IMR-90 (cell line): ENCODE measurements at regions not wholly inside any gene's neighbourhood (a gene's known extent, or its start where the extent isn't known, plus 50 kb on each side); places are given as distances from the start of the nearest gene placed in this dataset.

Experiments used
- ATAC-seq: fragments of 200-7000 bp; cut with Tn5 transposase; 2 replicates; pipeline ENCODE4 v1.9.1; 2020; ENCODE audit warnings: low read depth, mild to moderate bottlenecking, moderate library complexity
- BruUV-seq: library from RNA; stranded (reverse); fragments of 400-500 nt; replicated peaks from 2 replicates; lab custom pipeline; 2021; lab: Mats Ljungman, UMichigan
- CTCF ChIA-PET: fragments of 300-600 bp; formaldehyde crosslinking; extraction: SDS; loops from one replicate; lab custom pipeline; 2021; ENCODE audit warnings: antibody characterized with exemption; lab: Yijun Ruan, JAX
- POLR2A ChIA-PET: fragments of 300-600 bp; sonication (Branson Sonifier 250); formaldehyde crosslinking; loops from one replicate; lab custom pipeline; 2022; ENCODE audit warnings: antibody characterized with exemption; ENCODE audit not compliant: unreplicated experiment; lab: Charles Lee
- DNase-seq: peaks from one replicate; pipeline ENCODE4 v3.0.0; 2013
- H2AFZ ChIP-seq: replicated peaks from 2 replicates; pipeline ENCODE3; 2013; ENCODE audit warnings: low read length, mild to moderate bottlenecking; ENCODE audit not compliant: poor library complexity
- H2AK5ac ChIP-seq: 2 replicates; pipeline ENCODE4 v1.6.1; 2013; ENCODE audit warnings: low read depth, low read length, inconsistent platforms
- H2AK9ac ChIP-seq: replicated peaks from 2 replicates; pipeline ENCODE3; 2013; ENCODE audit warnings: mild to moderate bottlenecking, low read depth, low read length, moderate library complexity; ENCODE audit not compliant: poor library complexity
- H2BK120ac ChIP-seq: 2 replicates; pipeline ENCODE4 v1.6.1; 2013; ENCODE audit warnings: low read depth, low read length, inconsistent platforms
- H2BK15ac ChIP-seq: 3 replicates; pipeline ENCODE4 v1.6.1; 2013; ENCODE audit warnings: low read depth, low read length, inconsistent platforms
- H2BK20ac ChIP-seq: 2 replicates; pipeline ENCODE4 v1.6.1; 2013; ENCODE audit warnings: low read depth, mild to moderate bottlenecking, inconsistent platforms, low read length, moderate library complexity
- H2BK5ac ChIP-seq: 2 replicates; pipeline ENCODE4 v1.6.1; 2013; ENCODE audit warnings: mild to moderate bottlenecking, low read depth, low read length, inconsistent platforms; ENCODE audit not compliant: poor library complexity, severe bottlenecking
- H3K14ac ChIP-seq: replicated peaks from 2 replicates; pipeline ENCODE4 v1.6.1; 2013; ENCODE audit warnings: low read depth, low read length, inconsistent platforms
- H3K18ac ChIP-seq: 2 replicates; pipeline ENCODE4 v1.6.1; 2013; ENCODE audit warnings: low read depth, low read length, control low read depth
- H3K23ac ChIP-seq: 2 replicates; pipeline ENCODE4 v1.6.1; 2013; ENCODE audit warnings: low read depth, low read length, inconsistent platforms
- H3K27ac ChIP-seq: 2 replicates; pipeline ENCODE4 v1.5.1; 2013; ENCODE audit warnings: mild to moderate bottlenecking, control low read depth, low read length; ENCODE audit not compliant: insufficient read depth
- H3K27me3 ChIP-seq: 2 replicates; pipeline ENCODE4 v1.6.1; 2013; ENCODE audit warnings: low read length; ENCODE audit not compliant: control insufficient read depth, insufficient read depth
- H3K36me3 ChIP-seq: 2 replicates; pipeline ENCODE4 v1.6.1; 2013; ENCODE audit warnings: low read length, mixed read lengths; ENCODE audit not compliant: control insufficient read depth, insufficient read depth
- H3K4ac ChIP-seq: 2 replicates; pipeline ENCODE4 v1.6.1; 2013; ENCODE audit warnings: low read depth, low read length, inconsistent platforms
- H3K4me1 ChIP-seq: 2 replicates; pipeline ENCODE4 v1.6.1; 2013; ENCODE audit warnings: low read length, mixed read lengths; ENCODE audit not compliant: control insufficient read depth, insufficient read depth
- H3K4me2 ChIP-seq: 2 replicates; pipeline ENCODE4 v1.6.1; 2013; ENCODE audit warnings: low read depth, mild to moderate bottlenecking, control low read depth, low read length, moderate library complexity
- H3K4me3 ChIP-seq: 2 replicates; pipeline ENCODE4 v1.5.1; 2013; ENCODE audit warnings: low read depth, mild to moderate bottlenecking, control low read depth, low read length, moderate library complexity; ENCODE audit not compliant: insufficient read depth
- H3K56ac ChIP-seq: 2 replicates; pipeline ENCODE4 v1.6.1; 2013; ENCODE audit warnings: low read length, inconsistent platforms; ENCODE audit not compliant: insufficient read depth; ENCODE audit errors: extremely low read depth
- H3K79me1 ChIP-seq, 2 experiments: 2 replicates each; pipeline ENCODE4 v1.6.1; 2013; ENCODE audit warnings: low read length in 2 of 2, inconsistent platforms in 1 of 2, low read depth in 1 of 2
- H3K9ac ChIP-seq: 2 replicates; pipeline ENCODE4 v1.6.1; 2013; ENCODE audit warnings: low read depth, low read length, control low read depth
- H3K9me1 ChIP-seq: 2 replicates; pipeline ENCODE4 v1.6.1; 2013; ENCODE audit warnings: low read length, inconsistent platforms; ENCODE audit not compliant: insufficient read depth
- H3K9me3 ChIP-seq: 2 replicates; pipeline ENCODE4 v1.6.1; 2013; ENCODE audit warnings: low read length; ENCODE audit not compliant: control insufficient read depth, insufficient read depth
- H4K20me1 ChIP-seq: 2 replicates; pipeline ENCODE4 v1.6.1; 2013; ENCODE audit warnings: low read length, inconsistent platforms; ENCODE audit not compliant: insufficient read depth
- H4K5ac ChIP-seq: 2 replicates; pipeline ENCODE4 v1.6.1; 2013; ENCODE audit warnings: mild to moderate bottlenecking, low read depth, low read length, control low read depth
- H4K8ac ChIP-seq, 2 experiments: 2 replicates each; pipeline ENCODE4 v1.6.1; 2013; ENCODE audit warnings: low read depth in 2 of 2, low read length in 2 of 2, control low read depth in 1 of 2, inconsistent platforms in 1 of 2
- H4K91ac ChIP-seq: 2 replicates; pipeline ENCODE4 v1.6.1; 2013; ENCODE audit warnings: low read depth, low read length, inconsistent platforms; ENCODE audit not compliant: insufficient read depth
- BHLHE40 ChIP-seq: fragments of 150-350 bp; IDR thresholded peaks from 2 replicates; pipeline ENCODE4 v1.6.1; 2016; ENCODE audit warnings: mild to moderate bottlenecking, low read depth, low read length
- CEBPB ChIP-seq: IDR thresholded peaks from 2 replicates; pipeline ENCODE4 v1.6.1; 2012; ENCODE audit warnings: low read depth, low read length, improper control_type of control experiment
- ELK1 ChIP-seq: fragments of 150-350 bp; IDR thresholded peaks from 2 replicates; pipeline ENCODE4 v1.6.1; 2016; ENCODE audit warnings: low read depth, mild to moderate bottlenecking, low read length, moderate library complexity, borderline replicate concordance
- MAFK ChIP-seq: IDR thresholded peaks from 2 replicates; pipeline ENCODE4 v1.6.1; 2012; ENCODE audit warnings: low read depth, low read length, improper control_type of control experiment
- MAZ ChIP-seq: IDR thresholded peaks from 2 replicates; pipeline ENCODE4 v1.6.1; 2012; ENCODE audit warnings: low read depth, mild to moderate bottlenecking, low read length, improper control_type of control experiment, moderate library complexity, borderline replicate concordance
- MXI1 ChIP-seq: IDR thresholded peaks from 2 replicates; pipeline ENCODE4 v1.6.1; 2012; ENCODE audit warnings: low read depth, mild to moderate bottlenecking, low read length, moderate library complexity, borderline replicate concordance
- NFE2L2 ChIP-seq: fragments of 150-350 bp; IDR thresholded peaks from 2 replicates; pipeline ENCODE4 v1.6.1; 2016; ENCODE audit warnings: low read depth, mild to moderate bottlenecking, low read length
- POLR2A ChIP-seq: IDR thresholded peaks from 2 replicates; pipeline ENCODE4 v1.6.1; 2012; ENCODE audit warnings: mild to moderate bottlenecking, low read depth, low read length
- RAD21 ChIP-seq: IDR thresholded peaks from 2 replicates; pipeline ENCODE4 v1.6.1; 2012; ENCODE audit warnings: low read length, improper control_type of control experiment
- RCOR1 ChIP-seq: IDR thresholded peaks from 2 replicates; pipeline ENCODE4 v1.6.1; 2012; ENCODE audit warnings: mild to moderate bottlenecking, low read length, improper control_type of control experiment; ENCODE audit not compliant: insufficient replicate concordance
- RFX5 ChIP-seq: IDR thresholded peaks from 2 replicates; pipeline ENCODE4 v1.8.0; 2012; ENCODE audit warnings: low read depth, mild to moderate bottlenecking, low read length, moderate library complexity
- SMC3 ChIP-seq: fragments of 150-350 bp; IDR thresholded peaks from 2 replicates; pipeline ENCODE4 v1.6.1; 2016; ENCODE audit warnings: low read depth, mild to moderate bottlenecking, antibody characterized with exemption, low read length, moderate library complexity
- WGBS, 2 experiments: methylation state at CpG; one replicate each; pipeline versions ENCODE4 v1.1.5 to v1.1.7; 2013; ENCODE audit warnings: missing lambda C conversion rate in 2 of 2; ENCODE audit not compliant: insufficient read length in 1 of 2; ENCODE audit errors: extremely low coverage in 2 of 2; 5-methylcytosine and 5-hydroxymethylcytosine counted together
- dilution Hi-C: fragments of 300-500 bp; cut with HindIII; formaldehyde crosslinking; loops from one replicate; pipeline ENCODE4 v1.14.3; 2018; ENCODE audit warnings: low sequenced_read_pairs; ENCODE audit not compliant: unreplicated experiment
- in situ Hi-C: fragments of 300-500 bp; cut with MboI; formaldehyde crosslinking; loops from 3 replicates; pipeline ENCODE4 v1.14.3; 2019; ENCODE audit warnings: low sequenced_read_pairs, inconsistent platforms, mixed read lengths
- intact Hi-C: fragments of 100-400 bp; cut with micrococcal nuclease; formaldehyde crosslinking; loops from 2 replicates; pipeline ENCODE4 v1.10.0; 2022
- TF ChIP-seq, protein P1 (sequence below): conservative IDR thresholded peaks from 2 replicates; pipeline ENCODE4 v1.5.1; 2012; ENCODE audit warnings: mild to moderate bottlenecking, low read depth, low read length, improper control_type of control experiment

GRCh38 chrX:1918780-1919179, 303.9 kb downstream of the ASMT start:
- no peak overlapping the region for H3K4ac ChIP-seq
- H2AFZ ChIP-seq = no peak overlapping the region
- no peak overlapping the region for H2BK20ac ChIP-seq
- peaks cover 9% of the 10 kb centered on the region; the same call in 1 of the 2 replicates for H3K9me3 ChIP-seq
- H3K56ac ChIP-seq = no peak overlapping the region
- no peak overlapping the region for H3K14ac ChIP-seq
- no peak overlapping the region for H3K23ac ChIP-seq
- ChIA-PET CTCF (no interaction called here), POLR2A (no interaction called here)
- no peaks in the 10 kb centered on the region for H3K79me1 ChIP-seq
- H3K9me1 ChIP-seq = no peaks in the 10 kb centered on the region
- intact Hi-C loops (no loop called here), in situ Hi-C loops (no loop called here), dilution Hi-C loops (no loop called here)
- 100% methylated on average over 1 of the region's 8 CpGs; no CpG with 5 or more reads in 1 of the 2 experiments for WGBS, 2 experiments
- ATAC-seq (no peak), DNase-seq (no peak)
- no peak overlapping the region for H4K91ac ChIP-seq
- H2BK5ac ChIP-seq = no peak overlapping the region
- H3K4me1 ChIP-seq = no peaks in the 10 kb centered on the region
- H2BK15ac ChIP-seq = no peak overlapping the region
- H4K20me1 ChIP-seq = no peaks in the 10 kb centered on the region
- no peak for TF ChIP-seq BHLHE40
- no peak for TF ChIP-seq POLR2A
- TF ChIP-seq MAFK = no peak
- TF ChIP-seq SMC3 = no peak
- TF ChIP-seq, protein P1, sequence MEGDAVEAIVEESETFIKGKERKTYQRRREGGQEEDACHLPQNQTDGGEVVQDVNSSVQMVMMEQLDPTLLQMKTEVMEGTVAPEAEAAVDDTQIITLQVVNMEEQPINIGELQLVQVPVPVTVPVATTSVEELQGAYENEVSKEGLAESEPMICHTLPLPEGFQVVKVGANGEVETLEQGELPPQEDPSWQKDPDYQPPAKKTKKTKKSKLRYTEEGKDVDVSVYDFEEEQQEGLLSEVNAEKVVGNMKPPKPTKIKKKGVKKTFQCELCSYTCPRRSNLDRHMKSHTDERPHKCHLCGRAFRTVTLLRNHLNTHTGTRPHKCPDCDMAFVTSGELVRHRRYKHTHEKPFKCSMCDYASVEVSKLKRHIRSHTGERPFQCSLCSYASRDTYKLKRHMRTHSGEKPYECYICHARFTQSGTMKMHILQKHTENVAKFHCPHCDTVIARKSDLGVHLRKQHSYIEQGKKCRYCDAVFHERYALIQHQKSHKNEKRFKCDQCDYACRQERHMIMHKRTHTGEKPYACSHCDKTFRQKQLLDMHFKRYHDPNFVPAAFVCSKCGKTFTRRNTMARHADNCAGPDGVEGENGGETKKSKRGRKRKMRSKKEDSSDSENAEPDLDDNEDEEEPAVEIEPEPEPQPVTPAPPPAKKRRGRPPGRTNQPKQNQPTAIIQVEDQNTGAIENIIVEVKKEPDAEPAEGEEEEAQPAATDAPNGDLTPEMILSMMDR = no peak
- no peak for TF ChIP-seq NFE2L2
- no peak for TF ChIP-seq ELK1
- no peak for TF ChIP-seq RFX5
- no peak for TF ChIP-seq CEBPB
- TF ChIP-seq MXI1 = no peak
- TF ChIP-seq RCOR1 = no peak
- TF ChIP-seq RAD21 = no peak
- TF ChIP-seq MAZ = no peak
- H3K27me3 ChIP-seq = no peaks in the 10 kb centered on the region
- no peak overlapping the region for H3K4me3 ChIP-seq
- H3K18ac ChIP-seq = no peak overlapping the region
- no peak overlapping the region for H4K8ac ChIP-seq
- H2AK9ac ChIP-seq = no peak overlapping the region
- H2AK5ac ChIP-seq = no peak overlapping the region
- no peak overlapping the region for H3K27ac ChIP-seq
- no TSS peak for BruUV-seq
- no peak overlapping the region for H4K5ac ChIP-seq
- no peaks in the 10 kb centered on the region for H3K36me3 ChIP-seq
- H3K9ac ChIP-seq = no peak overlapping the region
- no peak overlapping the region for H3K4me2 ChIP-seq
- no peak overlapping the region for H2BK120ac ChIP-seq
